Omental fat pad (tissue), 3 donors: ENCODE measurements at regions not wholly inside any gene's neighbourhood (a gene's known extent, or its start where the extent isn't known, plus 50 kb on each side); places are given as distances from the start of the nearest gene placed in this dataset.

Experiments
- ATAC-seq: fragments of 150-250 bp; one replicate; pipeline ENCODE4 v1.9.1; 2016; ENCODE audit warnings: mild to moderate bottlenecking, moderate library complexity; ENCODE audit not compliant: low FRiP score
- DNase-seq: peaks from one replicate; pipeline ENCODE4 v3.0.0-alpha.2; 2019; ENCODE audit warnings: low spot score
- CTCF ChIP-seq, 3 donors: fragments of 450-650 bp; IDR thresholded peaks; one replicate each; pipeline ENCODE4 v1.5.1; 2016 to 2017; ENCODE audit warnings: antibody characterized with exemption in 3 of 3, mild to moderate bottlenecking in 3 of 3, moderate library complexity in 2 of 3

GRCh38 chr5:2686321-2687124, 65.0 kb downstream of the IRX2 start:
- TF ChIP-seq CTCF (IDR thresholded peaks at IDR 0.05) = no peak
- no peak for DNase-seq
- ATAC-seq = no peak

- no peak for TF ChIP-seq CTCF (IDR thresholded peaks at IDR 0.05)
- no peak for ATAC-seq
These were observed 65.7 kb downstream of the IRX2 start for GRCh38 chr5:2685651-2686272.

GRCh38 chr5:2684606-2685005, 66.9 kb downstream of the IRX2 start:
- ATAC-seq (no peak), DNase-seq (no peak)
- no peak for TF ChIP-seq CTCF (IDR thresholded peaks at IDR 0.05)

More at GRCh38 chr5:2685651-2686272, 65.7 kb downstream of the IRX2 start:
- no peak for DNase-seq

GRCh38 chr5:2683720-2684119, 67.8 kb downstream of the IRX2 start:
- DNase-seq = no peak
- TF ChIP-seq CTCF (IDR thresholded peaks at IDR 0.05) = no peak

GRCh38 chr5:2681476-2681875, 70.0 kb downstream of the IRX2 start:
- TF ChIP-seq CTCF (IDR thresholded peaks at IDR 0.05) = no peak
- ATAC-seq (no peak), DNase-seq (no peak)

More at GRCh38 chr5:2683720-2684119, 67.8 kb downstream of the IRX2 start:
- ATAC-seq = no peak

GRCh38 chr5:2680979-2681378, 70.5 kb downstream of the IRX2 start:
- DNase-seq = no peak
- TF ChIP-seq CTCF (IDR thresholded peaks at IDR 0.05) = no peak
- no peak for ATAC-seq

- no peak for TF ChIP-seq CTCF (IDR thresholded peaks at IDR 0.05)
- DNase-seq (no peak), ATAC-seq (no peak)
These were observed 73.8 kb downstream of the IRX2 start for GRCh38 chr5:2677689-2678088.
